Activated CD4-positive, alpha-beta T cell treated with anti-CD3 and anti-CD28 coated beads, Interleukin-2, Interleukin-6, amounts not matched to agents 100 ng/mL and 50 ng/mL, durations not matched to agents 16 hours and 8 hours (primary cell): ENCODE measurements at regions not wholly inside any gene's neighbourhood (a gene's known extent, or its start where the extent isn't known, plus 50 kb on each side); places are given as distances from the start of the nearest gene placed in this dataset.

Source experiments
- DNase-seq: peaks from one replicate; pipeline ENCODE4 v3.0.0-alpha.2; 2020

DNA sequence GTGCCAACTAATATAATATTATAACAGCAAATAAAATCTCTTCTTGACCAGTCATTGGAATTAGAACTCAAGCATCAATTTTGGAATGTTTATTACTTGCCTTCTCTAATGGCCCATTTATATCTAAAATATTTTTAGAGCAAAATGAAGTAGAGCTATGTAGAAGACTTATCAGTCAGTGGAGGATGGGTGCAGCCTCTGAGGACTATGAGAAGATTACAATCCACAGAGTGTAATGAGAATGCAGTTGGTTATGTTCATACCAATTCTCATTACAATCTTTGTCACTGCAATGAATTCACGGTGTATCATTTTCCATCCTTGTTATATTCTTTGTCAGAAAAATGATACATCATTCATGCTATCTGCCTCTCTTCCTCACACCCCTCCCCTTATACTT lies 878.1 kb downstream of the CENPC start:
- no peak for DNase-seq

DNA sequence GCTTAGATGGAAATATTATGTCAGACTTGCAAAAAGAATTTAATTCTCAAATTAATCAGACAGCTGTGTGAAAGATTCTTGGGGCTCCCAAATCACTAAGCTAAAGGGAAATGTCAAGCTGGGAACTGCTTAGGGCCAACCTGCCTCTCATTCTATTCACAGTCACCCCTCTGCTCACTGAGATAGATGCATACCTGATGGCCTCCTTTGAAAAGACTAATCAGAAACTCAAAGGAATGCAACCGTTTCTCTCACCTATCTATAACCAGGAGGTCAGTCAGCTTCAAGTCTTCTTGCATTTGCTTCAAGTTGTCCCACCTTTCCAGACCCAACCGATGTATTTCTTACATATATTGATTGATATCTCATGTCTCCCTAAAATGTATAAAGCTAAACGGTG lies 882.7 kb downstream of the CENPC start:
- DNase-seq, result no peak

DNA sequence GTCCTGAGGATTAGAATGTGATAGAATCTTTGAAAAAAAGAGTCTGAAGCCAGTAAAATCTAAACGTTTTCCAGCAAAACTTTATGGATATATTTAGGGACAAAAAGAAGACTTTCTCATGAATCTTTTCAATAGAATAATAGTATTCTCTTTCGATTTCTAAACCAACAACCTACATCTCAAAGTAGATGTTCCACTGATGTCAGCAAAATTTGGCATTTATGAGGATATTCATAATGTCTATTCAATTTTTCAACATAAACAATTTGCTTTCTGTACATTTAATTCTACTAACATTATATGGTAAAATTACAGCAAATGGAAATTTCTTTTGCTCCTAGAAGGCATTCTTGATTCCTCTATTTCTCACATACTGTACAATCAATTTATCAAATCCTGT lies 886.5 kb downstream of the CENPC start:
- DNase-seq, result no peak

GRCh38 chr4:66655505-66655904 lies 889.8 kb downstream of the CENPC start:
- DNase-seq, result no peak

DNA sequence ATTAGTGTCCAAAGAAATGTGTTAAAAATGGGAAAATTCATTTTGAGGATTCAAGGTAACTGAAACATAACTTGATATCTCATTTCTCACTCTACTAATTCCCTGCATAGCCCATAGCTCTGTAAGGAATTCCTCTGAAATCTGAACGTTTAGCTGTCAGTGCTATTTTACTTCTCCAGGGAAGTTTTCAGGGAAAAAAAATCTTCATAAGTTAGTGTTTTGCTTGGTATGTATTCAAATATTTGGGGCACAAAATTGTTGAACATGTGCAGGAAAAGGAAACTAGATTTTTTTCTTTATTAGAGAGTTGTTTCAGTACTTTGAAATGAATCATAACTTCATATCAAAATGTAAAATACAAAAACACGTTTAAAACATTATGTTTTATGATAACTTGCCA lies 891.4 kb downstream of the CENPC start:
- DNase-seq, result no peak

DNA sequence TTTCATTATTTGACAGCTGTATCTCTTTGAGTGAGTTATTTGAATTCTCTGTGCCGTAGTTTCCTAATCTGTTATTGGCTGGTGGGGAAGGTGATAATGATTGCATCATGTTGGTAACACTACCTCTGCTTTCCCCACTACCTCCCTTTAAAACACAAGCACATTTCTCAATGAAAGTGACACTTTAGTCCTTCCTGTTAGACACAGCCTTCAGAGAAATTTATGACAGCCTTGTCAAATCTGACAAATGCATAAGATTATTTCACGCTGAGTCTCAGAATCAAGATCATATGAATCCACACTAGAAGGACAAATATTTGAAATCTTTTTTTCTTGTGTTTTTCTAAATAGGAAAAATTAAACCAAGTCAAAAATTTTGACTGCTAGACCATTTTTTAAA lies 896.1 kb downstream of the CENPC start:
- no peak for DNase-seq

GRCh38 chr4:66647926-66648325 lies 897.4 kb downstream of the CENPC start:
- no peak for DNase-seq

DNA sequence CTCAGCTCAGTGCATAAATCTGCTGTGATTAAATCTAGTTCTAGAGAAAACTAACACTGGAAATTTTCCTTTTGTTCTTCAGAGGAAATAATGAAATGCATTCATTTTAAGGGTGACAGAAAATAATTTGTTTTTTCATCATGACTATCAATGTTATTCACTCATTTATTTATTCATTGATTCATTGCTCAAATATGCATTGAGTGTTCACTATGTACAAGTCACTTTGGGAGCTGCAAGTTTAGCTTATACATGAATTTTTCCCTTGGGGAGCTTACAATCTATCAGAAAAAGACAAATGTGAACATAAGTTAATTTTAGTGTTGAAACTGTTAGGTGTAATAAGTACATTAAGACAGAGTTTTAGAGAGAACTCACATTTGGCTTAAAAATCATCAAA lies 897.8 kb downstream of the CENPC start:
- DNase-seq, result no peak

- no peak for DNase-seq
Observed at GRCh38 chr4:66640233-66640990, 904.9 kb downstream of the CENPC start.

DNA sequence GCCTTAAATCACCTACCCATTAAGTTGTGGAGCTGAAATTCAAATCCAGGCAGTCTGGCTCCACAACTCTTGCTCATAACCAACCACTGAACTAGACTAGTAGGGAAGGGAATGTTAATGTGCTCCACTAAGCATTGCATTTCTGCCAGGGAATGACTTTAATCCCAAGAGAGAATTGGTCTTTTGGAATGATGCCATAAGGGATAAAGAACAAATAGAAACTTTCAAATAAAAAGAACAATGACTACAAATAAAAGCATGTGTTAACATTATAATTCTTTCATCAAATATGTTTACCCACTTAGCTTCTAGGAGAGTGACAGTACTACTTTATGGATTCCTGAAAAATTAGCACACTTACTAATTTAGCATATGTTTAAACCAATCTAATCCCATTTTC lies 905.9 kb downstream of the CENPC start:
- no peak for DNase-seq

DNA sequence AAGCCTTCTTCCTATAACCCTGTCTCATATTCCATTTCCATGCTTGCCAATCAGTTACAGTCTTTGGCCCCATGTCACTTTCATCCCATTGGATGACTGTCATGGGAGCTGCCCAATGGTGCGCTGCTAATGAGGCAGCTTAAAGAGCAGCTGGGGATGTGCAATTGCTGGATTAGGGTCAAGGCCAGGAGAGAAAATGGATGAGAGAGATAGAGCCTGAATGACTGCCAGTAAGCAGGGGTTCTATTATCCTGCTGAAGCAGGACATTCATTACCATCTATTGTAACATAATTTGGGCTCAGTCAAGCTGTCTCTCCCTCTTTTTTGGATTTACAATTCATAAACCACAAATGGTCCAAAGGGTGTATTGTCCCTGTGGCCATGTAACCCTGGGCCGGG lies 909.0 kb downstream of the CENPC start:
- DNase-seq, result no peak

DNA sequence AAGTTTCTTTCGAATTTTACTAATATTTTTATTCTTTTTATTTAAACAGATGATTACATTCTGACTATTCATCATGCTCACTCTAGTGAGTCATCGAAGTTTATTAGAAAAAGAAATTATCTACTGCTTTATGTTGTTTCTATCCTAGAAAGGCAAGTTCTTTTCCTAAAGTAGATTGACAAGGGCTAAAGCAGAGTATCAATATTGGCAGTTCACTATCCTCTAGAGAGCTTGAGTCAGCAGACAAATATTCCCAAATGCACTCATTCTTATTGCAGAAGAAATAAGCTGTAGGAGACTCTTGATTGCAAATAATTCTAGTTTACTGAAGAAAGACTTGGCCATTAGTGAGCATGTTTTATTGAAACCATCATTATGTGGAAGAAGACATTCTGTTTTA lies 911.8 kb downstream of the CENPC start:
- DNase-seq, result no peak

- no peak for DNase-seq
Observed at GRCh38 chr4:66629927-66630326, 915.4 kb downstream of the CENPC start.

- DNase-seq, result no peak
Observed at GRCh38 chr4:66628146-66628545, 917.2 kb downstream of the CENPC start.

DNA sequence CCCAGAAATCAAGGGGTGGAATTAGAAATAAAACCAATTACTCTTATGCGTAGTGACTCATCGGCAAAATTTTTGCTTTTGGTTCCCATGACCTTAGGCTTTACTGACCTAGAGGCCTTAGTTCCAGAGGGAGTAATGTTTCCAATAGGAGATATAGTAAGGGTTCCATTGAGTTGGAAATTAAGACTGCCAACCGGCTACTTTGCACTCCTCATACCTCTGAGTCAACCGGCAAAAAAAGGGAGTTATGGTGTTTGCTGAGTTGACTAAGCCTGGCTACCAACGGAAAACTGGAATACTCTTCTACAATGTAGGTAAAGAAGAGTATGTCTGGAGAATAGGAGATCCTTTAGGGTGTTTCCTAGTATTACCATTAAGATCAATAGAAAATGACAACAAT lies 919.8 kb downstream of the CENPC start:
- DNase-seq, result no peak

- DNase-seq, result no peak
Observed at GRCh38 chr4:66613591-66613990, 931.7 kb downstream of the CENPC start.

GRCh38 chr4:66609014-66609413 lies 936.3 kb downstream of the CENPC start:
- DNase-seq, result no peak

DNA sequence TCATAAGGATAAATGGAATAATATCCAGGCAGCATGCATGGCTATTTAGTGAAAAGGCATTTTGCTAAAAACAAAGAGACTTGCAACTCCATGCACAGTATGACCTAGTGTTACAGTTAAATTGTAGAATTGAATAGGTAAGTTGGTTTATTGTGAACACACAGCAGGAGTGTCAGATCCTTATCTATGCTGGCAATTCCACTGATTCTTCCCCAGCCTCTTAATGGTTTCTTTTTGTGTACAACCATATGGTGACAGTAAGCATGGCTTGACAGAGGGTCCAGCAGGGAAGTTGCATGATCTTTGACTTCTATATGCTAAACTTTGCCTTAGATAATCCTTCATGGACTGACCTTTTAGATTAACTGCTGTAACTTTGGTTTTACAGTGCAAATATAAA lies 936.6 kb upstream of the EPHA5 start:
- no peak for DNase-seq

GRCh38 chr4:66606215-66606614 lies 935.9 kb upstream of the EPHA5 start:
- DNase-seq, result no peak

GRCh38 chr4:66604192-66604591 lies 933.9 kb upstream of the EPHA5 start:
- DNase-seq, result no peak

GRCh38 chr4:66602622-66603021 lies 932.3 kb upstream of the EPHA5 start:
- DNase-seq, result no peak

DNA sequence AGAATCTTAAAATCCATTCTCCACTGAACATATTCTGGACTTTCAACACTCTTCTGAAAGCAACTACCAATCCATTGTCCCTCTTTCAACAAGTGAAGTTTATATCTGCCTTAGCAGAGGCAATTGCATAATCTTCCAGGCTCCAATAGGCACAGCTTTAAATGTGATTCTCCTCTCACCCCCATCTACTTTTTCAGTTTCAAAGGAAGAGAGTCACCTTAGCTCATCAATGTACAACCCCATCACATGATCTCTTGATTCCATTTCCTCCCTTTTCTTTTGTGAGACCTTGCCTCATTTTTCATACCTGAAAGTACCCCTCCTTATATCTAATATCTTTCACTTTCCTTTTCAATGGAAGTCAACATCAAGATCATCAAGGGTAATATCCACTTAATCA lies 921.7 kb upstream of the EPHA5 start:
- no peak for DNase-seq

DNA sequence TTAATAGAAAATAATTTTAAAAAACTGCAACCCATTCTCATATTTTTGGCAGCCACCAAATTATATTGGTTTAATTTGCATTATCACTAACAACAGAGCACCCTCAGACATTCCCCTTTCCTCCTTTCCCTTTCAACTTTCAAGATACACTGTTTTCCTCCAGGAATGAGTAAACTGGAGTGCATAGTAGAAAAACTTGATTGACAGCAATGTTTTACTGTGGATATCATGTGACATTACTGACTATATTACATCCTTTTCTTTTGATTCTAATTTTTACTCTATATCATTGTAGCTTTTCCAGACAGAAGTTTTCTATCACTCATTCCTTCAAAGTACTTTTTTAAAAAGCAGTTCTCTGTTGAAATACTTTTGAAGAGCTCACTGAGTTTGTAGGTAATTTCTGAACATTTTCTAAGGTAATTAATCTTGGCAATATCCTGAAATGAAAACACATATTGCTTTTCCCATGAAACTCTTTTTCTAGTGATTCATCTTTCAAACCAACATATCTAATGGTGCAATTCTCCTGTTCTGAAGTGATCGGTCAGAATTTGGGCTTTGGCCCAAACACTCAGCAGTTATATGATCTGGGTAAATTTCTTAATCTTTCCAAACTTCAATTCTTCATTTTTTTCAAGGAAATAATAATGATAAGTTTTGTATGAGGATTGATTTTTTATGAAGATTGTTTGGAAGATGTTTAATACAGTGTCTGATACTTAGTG lies 920.4 kb upstream of the EPHA5 start:
- no peak for DNase-seq

- no peak for DNase-seq
Observed at GRCh38 chr4:66589183-66589582, 918.9 kb upstream of the EPHA5 start.

GRCh38 chr4:66585767-66586166 lies 915.5 kb upstream of the EPHA5 start:
- no peak for DNase-seq
